HG03378 (cell line): ENCODE measurements at regions not wholly inside any gene's neighbourhood (a gene's known extent, or its start where the extent isn't known, plus 50 kb on each side); places are given as distances from the start of the nearest gene placed in this dataset.

ENCODE experiments used
- ATAC-seq: cut with Tn5 transposase; IDR thresholded peaks from one replicate; pipeline ENCODE4 v1.9.1; 2021; ENCODE audit warnings: mild to moderate bottlenecking, moderate library complexity; ENCODE audit not compliant: unreplicated experiment

- ATAC-seq: no peak
Observed at GRCh38 chr11:8323161-8323935, 59.7 kb upstream of the LMO1 start.

- no peak for ATAC-seq
Observed at GRCh38 chr11:8321876-8322275, 58.2 kb upstream of the LMO1 start.

- no peak for ATAC-seq
Observed at GRCh38 chr11:8320076-8320475, 56.4 kb upstream of the LMO1 start.

GRCh38 chr11:8318536-8318935 lies 54.9 kb upstream of the LMO1 start:
- ATAC-seq: no peak

- no peak for ATAC-seq
Observed at GRCh38 chr11:8317159-8317558, 53.5 kb upstream of the LMO1 start.

GRCh38 chr11:8315954-8316353 lies 52.3 kb upstream of the LMO1 start:
- no peak for ATAC-seq

- ATAC-seq: no peak
Observed at GRCh38 chr11:8315463-8315862, 51.8 kb upstream of the LMO1 start.

GRCh38 chr11:8314916-8315315 lies 51.2 kb upstream of the LMO1 start:
- no peak for ATAC-seq

- ATAC-seq: no peak
Observed at GRCh38 chr11:8313504-8314090, 49.9 kb upstream of the LMO1 start.
